ENCODE measurements at regions not wholly inside any gene's neighbourhood (a gene's known extent, or its start where the extent isn't known, plus 50 kb on each side); places are given as distances from the start of the nearest gene placed in this dataset.
A peak's percentile ranks its signal among the peaks of the same experiment; 100 is the strongest.

DNA sequence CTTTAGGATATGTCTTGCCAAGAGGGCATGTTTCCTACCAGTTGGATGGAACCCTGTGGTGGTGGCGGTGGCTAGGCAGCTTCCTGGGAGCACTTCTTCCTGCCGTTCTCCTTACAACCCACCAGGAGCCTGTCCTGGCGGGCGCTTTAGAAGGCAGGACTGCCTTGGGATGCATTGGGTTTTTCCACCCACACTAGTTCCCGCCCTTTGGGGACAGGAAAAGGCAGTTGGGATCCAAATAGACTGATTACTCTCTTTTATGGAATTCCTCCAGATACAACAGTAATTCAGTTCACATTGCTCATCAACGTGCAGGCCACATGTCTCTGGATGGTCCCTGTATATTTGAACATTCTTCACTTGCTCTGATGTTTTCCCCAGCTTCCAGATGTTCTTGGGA, 305.7 kb upstream of the SSTR1 start:
- DNase-seq, result no peak

DNA sequence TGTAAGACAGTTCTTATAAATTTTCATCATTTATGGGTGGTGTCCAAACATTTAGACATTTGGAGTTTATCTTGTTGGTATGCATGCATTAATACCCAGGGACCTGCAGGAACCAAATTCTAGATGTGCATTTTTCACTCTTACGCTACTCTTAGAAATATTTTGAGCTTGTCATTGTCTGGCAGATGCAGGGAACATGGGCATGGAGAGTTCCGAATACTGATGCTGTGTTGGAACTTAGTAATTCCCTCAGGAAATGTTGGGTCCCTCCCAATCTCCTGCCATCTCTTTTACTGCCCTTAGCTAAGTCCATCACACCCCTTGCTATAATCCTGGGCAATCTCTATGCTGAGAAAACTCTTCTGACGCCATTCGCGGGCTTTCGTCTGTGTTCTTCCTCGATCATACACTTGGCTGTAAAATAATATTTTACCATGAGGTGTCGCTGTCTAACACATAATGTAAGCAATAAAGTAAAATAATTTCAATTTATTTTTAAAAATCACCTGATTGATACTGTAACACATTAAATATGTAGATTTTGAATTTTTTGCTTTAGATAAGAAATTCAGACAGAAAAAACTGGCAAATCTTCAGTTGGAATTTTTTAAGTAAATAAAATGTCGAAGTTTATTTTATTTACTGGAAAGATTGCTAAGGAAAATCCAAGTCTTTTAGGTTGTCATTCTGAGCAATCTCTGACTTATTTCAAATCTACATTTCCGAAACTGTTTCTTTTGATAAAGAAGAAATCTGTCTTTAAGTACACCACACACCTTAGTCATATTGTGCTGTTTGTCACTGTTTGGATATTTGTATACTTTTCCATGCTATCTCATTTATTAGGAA, 304.1 kb upstream of the SSTR1 start:
- no peak for DNase-seq

DNA sequence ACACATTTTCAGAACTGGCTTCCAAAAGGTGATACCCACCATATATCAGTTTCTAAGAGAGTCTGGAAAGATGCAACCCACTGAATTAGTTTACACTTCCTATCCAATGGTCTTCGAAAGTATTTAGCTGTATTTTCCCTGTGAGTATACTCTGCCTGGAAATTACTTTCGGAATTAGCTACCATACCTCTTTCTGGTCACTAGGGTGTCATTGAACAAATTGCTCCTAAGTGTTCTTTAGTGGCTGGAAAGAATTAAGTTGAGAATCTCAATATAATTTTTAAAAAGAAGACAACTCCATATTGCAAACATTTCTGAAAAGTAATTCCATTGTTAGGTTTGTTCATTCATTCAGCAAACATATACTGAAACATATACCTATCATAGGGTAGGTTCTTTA, 283.1 kb upstream of the SSTR1 start:
- no peak for DNase-seq

DNA sequence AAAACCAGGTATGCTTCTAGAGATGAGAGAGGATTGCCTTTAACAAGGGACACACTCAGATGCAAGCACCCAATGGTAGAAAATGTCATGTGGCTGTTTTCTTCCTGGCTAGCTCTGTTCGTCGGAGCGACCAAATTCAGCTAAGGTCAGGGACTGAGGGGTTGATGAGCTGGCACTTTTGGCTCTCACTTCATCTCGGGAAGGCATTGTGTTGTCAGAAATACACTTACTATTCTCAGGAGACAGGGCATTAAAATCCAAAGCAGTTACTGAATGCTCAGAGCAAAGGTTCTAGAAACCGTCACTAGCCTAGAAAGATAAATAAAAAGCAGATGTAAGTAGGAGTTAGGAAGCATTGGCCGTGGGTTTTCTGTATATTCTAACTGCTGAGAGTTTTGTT, 275.7 kb upstream of the SSTR1 start:
- no peak for DNase-seq

DNA sequence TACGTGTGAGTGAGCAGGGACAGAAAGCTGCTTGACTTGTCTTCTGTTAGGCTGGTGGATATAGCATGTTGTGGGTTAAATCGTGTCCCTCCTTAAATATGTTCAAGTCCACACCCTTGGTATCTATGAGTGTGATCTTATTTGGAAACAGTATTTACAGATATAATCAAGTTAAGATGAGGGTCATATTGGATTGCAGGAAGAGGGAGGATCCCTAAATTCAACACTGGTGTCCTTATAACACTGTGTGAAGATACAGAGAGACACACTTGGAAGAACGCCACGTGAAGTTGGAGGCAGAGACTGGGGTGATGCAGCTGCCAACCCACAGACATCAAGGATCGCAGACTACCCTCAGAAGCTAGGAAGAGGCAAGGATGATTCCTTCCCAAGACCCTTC, 275.2 kb upstream of the SSTR1 start:
- DNase-seq, result no peak

DNA sequence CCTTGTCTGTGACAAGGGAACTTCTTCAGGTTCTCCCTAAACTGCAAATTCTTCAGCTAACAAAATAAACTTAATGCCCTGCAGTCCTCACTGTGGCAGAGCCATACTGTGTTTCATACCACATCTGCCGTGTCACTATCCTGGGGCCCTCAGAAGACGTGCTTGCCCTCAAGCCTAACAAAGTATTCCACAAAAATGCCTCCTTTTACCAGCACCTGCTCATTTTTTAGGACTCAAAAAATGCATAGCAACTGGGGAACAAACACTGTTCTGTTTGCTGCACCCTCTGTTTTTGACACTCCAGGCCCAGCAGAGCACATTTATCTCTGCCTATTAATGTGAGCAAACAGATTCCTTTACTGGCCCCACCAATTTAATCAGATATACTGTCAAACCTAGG, 270.7 kb upstream of the SSTR1 start:
- no peak for DNase-seq

DNA sequence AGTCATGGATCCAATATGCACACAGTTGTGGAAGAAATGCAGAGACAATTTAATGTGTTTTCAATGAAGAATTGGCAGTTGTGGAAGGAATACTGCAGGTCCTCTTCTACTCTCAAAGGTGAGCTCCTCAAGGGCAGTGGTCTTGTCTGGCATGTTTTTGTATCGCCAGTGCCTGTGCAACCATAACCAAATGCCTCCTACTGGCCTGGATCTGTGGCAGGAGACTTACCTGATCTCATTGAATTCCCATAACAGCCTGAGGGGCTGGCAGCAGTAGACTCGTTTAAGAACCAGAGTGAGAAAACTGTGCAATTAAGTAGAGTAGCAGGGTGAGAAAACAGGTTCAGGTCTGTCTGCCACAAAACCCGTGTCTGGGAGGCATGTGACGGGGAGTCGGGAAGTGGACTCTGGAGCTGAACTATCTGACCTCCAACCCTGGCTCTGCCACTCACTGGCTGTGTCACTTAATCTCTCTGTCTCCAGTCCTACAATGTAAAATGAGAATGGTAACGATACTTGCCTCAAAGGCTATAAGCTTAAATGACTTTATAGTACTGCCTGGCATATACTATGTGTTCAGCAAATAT, 268.2 kb upstream of the SSTR1 start:
- no peak for DNase-seq

DNA sequence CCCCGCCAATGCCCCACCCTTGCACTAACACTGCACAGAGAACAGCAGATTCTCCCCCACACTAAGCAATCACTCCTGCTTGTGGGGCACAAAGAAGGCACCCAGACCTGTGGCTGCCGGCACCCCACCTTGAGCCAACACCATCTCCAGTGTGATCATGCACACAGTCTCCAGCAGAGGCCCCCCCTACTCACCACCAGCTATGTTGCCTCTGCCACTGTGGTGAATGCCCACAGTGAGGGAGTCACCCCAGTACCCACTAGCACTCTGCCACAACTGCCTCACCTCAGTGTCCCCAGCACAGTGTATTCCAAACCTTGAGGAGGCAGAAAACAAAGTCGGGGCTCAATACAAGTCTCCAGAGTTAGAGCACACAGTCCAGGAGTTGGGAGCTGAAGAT, 261.7 kb upstream of the SSTR1 start:
- DNase-seq, result no peak

DNA sequence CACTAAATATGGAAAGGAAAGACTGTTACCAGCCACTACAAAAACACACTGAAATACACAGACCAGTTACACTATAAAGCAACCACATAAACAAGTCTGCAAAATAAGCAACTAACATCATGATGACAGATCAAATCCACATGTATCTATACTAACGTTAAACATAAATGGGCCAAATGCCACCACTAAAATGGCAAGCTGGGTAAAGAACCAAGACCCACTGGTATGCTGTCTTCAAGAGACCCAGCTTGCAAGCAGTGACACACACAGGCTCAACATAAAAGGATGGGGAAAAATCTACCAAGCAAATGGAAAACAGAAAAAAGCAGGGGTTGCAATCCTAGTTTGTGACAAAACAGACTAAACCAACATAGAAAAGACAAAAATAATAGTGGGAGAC, 260.9 kb upstream of the SSTR1 start:
- DNase-seq, result no peak

DNA sequence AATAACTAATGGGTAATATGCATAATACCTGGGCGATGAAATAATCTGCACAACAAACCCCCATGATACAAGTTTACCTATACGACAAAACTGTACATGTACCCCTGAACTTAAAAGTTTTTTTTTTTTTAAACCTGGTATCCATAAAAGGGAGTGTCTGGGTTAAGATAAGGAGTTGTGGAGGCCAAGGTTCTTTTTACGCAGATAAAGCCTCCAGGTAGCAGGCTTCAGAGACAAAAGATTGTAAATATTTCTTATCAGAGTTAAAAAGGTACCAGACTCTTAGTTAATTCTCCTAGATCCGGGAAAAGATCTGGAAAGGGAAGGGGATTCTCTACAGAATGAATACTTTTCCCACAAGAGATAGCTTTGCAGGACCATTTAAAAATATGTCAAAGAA, 259.4 kb upstream of the SSTR1 start:
- DNase-seq, result no peak

DNA sequence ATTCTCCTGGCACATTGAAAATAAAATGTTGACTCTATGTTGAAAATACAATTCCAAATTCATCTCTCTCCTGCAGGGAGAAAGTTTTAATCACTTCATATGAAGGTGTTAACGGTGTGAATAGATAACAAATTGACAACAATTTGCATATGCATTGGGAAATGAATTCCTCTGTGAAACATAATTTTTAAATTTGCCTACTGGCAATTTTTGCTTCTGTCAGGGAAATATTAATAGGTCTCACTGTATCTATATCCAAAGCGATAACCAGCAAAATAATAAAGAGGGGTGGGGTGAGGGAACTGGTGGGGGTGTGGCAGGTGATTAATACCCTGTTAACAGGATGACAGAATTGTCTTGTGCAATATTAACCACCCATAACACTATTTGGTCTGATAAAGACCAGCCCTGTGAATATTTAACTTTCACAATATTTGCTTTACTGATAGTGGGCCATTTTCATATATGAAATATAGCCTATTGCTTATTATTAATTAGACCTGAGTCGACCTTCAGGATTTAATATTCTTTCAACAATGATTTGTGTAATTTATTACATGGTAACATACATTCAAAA, 239.0 kb upstream of the SSTR1 start:
- DNase-seq, result no peak

DNA sequence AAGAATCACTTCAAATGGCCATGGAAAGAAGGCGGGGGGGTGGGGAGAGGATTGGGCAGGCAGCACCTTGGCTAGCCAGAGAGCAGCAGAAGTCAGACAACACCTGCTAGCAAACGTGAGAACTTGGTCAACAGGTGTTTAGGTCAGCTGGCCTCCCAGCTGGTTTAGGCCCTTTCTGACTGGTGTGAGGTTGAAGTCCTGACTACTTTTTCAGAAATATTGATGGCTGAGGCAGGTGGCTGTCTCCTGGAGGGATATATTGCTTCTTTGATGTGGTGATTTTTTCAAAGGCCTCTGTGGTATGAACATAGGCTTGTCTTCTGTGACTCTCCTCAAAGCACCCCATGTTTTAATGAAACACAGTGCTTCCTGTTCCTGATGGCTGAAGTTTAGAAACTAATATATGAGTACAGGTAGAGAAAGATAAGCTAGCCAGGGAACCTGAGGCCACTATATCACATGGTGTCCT, 238.2 kb upstream of the SSTR1 start:
- DNase-seq, result no peak

DNA sequence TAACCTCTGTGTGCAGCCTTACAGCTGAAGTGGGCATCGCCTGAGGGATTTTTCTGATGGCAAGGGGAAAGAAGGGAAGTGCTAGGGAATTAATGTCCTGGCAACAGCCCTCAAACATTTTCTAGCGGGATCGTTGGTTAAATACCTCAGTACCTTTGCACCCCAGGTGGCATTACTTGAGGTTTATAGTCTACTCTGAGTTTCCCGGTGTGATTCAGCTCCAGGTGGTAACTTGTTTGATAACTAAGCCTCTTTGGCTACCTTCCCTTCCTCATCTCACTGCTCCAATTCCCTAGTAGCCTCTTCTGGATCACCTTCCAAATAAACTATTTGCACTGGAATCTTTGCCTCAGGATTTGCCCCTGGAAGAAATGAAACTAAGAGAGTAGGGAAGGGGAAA, 237.0 kb upstream of the SSTR1 start:
- DNase-seq, result no peak

DNA sequence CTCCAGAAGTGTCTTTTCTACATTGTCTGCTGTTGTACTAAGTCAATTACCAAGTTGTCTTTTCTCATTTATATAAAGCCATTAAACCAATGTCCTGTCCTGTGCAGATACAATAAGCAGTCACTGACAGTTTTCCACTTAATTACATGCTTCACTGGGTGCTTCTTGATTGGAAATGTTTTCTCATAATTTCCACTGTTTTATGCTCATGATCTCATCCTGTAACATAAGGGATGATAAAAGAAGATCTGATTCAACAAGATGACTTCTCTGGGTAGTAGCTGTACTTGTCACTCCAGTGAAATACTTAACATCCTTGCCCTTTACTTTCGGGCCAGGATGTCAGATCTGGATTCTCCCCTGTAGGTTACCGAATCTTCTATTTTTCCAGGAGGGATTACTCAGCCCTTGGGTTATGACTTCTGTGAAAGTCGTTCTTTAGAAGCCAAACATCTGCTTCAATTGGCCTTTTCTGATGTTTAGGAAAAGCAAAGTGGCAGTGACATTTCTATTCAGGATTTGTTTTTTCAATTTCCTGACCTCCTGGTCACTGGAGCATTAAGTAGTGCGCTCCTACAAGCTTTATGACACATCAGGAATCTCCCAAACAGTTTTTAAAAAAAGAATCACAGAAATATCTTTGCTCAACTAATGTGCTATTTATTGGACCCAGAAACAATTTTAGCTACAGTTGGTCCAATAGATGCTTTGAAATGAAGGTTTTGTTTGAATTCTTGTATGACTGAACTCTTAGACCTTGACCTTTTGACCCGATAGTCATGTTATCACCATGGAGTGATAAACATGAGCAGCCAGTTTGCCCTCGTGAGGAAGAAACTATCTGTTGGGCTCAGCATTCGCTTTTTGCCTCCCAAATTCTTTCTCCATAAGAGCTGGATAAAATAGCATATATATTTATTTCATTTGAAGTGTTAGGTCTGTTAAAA, 234.5 kb upstream of the SSTR1 start:
- no peak for DNase-seq

DNA sequence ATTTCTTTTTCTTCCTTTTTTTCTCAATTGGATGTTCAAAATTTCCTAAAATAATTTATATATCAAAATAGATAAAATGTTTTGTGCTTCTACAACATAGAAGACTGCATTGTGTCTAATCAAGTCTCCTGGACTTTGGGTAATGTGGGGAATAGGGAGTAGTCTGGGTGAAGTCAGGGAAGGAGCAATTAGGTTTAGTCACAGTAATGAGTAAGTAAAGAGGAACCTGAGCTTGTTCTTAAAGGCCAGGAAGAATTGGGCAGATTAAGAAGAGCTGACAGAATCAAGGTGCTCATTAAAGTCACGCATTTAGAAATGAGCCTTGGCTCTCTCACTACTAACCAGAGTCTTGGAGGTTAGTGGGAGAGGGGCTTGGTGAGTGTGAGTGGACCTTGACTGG, 233.3 kb upstream of the SSTR1 start:
- no peak for DNase-seq

DNA sequence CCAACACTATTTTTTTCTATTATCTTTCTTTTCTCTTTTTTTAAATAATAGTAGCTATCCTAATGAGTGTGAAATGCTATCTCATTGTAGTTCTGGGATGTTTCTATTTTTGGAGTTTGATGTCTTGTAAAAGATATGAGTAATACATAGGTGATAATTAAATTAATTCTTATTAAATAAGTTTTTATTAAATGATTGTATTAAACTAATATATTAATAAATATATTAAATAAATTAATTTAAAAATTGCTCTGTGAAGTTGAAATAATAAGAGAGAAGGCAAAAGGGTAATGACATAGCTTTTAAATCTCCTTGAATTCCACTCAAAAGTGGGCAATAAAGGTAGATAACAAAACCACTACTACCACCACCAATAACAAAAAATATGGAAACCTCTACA, 230.2 kb upstream of the SSTR1 start:
- DNase-seq, result no peak

DNA sequence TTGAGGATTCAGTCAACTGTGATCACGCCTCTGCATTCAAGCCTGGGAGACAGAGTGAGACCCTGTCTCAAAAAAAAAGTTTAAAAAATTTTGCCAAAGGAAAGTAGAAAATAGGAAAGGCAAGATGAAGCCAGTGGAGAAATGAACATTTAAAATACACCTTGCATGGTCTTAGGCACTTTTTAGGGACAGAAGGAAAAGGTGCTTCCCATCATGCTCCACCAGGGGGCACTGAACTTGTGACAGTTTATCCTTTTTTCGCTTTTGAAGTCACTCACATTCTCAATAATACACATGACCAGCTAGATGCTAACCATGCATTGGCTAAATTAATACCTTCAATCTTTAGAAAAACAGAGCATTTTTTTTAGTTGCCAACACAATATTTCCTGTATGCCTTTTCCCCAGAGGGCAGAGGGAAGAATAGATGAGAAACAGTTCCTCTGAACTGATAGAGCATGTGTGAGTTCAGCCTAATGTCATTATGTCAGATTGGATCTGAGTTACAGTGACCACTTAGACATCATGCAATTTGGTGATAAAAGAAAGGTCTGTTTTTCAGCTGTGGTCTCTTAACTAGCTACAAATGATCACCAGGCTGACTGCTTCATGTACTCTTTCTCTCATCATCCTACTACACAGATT, 221.8 kb upstream of the SSTR1 start:
- DNase-seq, result peak; percentile 4 to 18

DNA sequence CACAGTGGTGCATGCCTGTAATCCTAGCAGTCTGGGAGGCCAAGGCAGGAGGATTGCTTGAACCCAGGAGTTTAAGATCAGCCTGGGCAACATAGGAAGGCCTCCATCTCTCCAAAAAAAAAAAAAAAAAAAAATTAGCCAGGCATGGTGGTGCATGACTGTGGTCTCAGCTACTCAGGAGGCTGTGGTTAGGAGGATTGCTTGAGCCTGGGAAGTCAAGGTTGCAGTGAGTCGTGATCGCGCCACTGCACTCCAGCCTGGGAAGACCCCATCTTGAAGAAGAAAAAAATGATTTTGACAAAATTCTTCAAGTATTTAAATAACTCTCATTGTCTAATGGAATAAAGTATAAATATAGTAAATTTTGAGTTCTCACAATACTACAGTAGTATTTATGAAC, 219.2 kb upstream of the SSTR1 start:
- no peak for DNase-seq

DNA sequence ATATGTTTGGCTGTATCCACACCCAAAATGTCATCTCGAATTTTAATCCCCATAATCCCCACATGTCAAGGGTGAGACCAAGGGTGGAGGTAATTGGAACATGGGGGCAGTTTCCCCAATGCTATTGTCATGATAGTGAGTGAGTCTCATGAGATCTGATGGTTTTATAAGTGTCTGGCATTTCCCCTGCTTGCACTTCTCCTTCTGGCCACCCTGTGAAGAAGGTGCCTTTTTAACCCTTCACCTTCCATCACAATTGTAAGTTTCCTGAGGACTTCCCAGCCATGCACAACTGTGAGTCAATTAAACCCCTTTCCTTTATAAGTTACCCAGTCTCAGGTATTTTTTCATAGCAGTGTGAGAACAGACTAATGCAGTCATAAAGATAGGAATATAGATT, 216.7 kb upstream of the SSTR1 start:
- DNase-seq, result no peak

DNA sequence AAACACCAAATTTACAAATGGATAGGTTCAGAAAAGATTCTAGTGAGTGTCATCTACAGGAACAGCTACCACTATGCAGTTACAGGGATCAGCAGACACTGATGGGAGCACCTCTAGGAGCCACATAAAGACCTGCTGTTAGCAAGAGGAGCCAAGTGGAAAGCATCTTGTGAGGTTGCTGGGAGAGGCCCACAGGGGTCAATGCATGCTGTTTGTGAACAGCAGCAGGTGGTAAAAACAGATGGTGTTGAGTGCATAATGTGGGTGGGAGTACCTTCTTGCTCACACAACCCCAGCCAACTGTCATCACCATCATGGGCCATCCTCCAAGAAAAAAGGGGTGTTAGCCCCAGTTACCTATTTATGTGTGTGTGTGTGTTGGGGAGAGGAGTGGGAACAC, 215.2 kb upstream of the SSTR1 start:
- DNase-seq, result no peak

DNA sequence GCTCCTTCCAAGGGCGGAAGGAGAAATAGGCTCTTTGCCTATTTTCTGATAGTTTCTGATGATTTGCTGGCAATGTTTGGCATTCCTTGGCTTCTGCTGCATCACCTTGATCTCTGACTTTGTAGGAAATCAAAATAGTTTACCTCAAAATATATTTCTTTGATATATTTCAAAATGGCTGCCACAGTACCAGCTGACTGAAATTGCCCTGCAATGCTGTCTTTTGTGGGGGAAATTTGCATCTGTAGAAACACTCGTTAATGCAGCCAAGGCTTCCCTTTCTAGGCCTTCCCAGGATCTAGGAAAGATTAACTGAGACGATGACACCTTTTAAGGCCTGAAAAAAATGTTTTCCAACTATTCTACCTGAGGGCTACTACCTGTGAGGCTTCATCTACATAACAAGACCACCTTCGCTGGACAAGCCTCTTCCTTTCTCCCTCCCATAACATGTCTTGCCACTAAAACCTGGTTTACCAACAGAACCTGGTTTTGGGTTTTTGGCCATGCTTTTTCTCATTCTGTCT, 212.8 kb upstream of the SSTR1 start:
- DNase-seq, result no peak

DNA sequence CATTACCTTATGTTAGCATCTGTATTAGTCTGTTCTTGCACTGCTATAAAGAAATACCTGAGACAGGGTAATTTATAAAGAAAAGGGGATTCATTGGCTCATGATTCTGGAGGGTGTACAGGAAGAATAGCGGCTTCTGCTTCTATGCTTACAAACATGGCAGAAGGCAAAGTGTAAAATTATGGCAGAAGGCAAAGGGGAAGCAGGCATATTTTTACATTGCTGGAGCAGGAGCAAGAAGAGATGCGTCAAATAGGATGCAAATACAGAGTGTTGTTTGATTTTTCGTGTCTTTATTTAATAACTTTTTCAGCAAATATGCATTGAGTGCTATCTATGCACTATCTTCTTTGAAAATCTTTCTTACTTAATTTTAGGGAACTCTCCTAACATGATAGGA, 210.7 kb upstream of the SSTR1 start:
- no peak for DNase-seq

DNA sequence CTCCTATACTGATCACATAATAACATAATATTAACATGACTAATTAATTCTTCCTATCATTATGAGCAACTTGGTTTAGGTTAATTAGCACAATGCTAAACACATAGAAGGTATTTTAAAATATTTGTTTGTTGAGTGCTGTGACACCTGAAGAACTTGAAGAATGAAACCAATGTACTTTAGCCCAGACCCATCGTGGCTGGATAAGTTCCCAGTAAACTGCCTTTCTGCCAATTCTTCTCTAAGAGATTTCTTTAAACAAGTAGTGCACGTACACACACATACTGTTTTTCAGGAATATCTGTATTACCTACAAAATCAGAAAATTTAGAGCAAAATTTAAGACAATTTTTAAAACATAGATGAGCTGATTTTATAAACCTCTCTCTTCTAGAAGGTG, 207.4 kb upstream of the SSTR1 start:
- no peak for DNase-seq

Measured in NCI-H187 (cell line).